ENCODE measurements at regions not wholly inside any gene's neighbourhood (a gene's known extent, or its start where the extent isn't known, plus 50 kb on each side); places are given as distances from the start of the nearest gene placed in this dataset.

- H3K4me3 ChIP-seq (ENCODE audit: low read depth, low read length), result no peak overlapping the region
- DNase-seq (ENCODE audit: low read depth), result no peak
- no peak for TF ChIP-seq CTCF (IDR thresholded peaks at IDR 0.05; ENCODE audit: insufficient read depth, low read depth, low read length, missing control alignments)
Measured at GRCh38 chr2:188089901-188090300, 201.8 kb upstream of the GULP1 start.

GRCh38 chr2:188091220-188091619 lies 200.5 kb upstream of the GULP1 start:
- H3K4me3 ChIP-seq (ENCODE audit: low read depth, low read length), result no peak overlapping the region
- DNase-seq (ENCODE audit: low read depth), result no peak
- TF ChIP-seq CTCF (IDR thresholded peaks at IDR 0.05; ENCODE audit: insufficient read depth, low read depth, low read length, missing control alignments), result no peak

- DNase-seq (ENCODE audit: low read depth), result no peak
- no peak overlapping the region for H3K4me3 ChIP-seq (ENCODE audit: low read depth, low read length)
- no peak for TF ChIP-seq CTCF (IDR thresholded peaks at IDR 0.05; ENCODE audit: insufficient read depth, low read depth, low read length, missing control alignments)
Measured at GRCh38 chr2:188092734-188093133, 198.9 kb upstream of the GULP1 start.

- no peak overlapping the region for H3K4me3 ChIP-seq (ENCODE audit: low read depth, low read length)
Measured at GRCh38 chr2:188096910-188097309, 194.8 kb upstream of the GULP1 start.

GRCh38 chr2:188102881-188103280 lies 188.8 kb upstream of the GULP1 start:
- TF ChIP-seq CTCF (IDR thresholded peaks at IDR 0.05; ENCODE audit: insufficient read depth, low read depth, low read length, missing control alignments), result no peak

More at GRCh38 chr2:188096910-188097309, 194.8 kb upstream of the GULP1 start:
- TF ChIP-seq CTCF (IDR thresholded peaks at IDR 0.05; ENCODE audit: insufficient read depth, low read depth, low read length, missing control alignments), result no peak
- no peak for DNase-seq (ENCODE audit: low read depth)

GRCh38 chr2:188114014-188114413 lies 177.7 kb upstream of the GULP1 start:
- TF ChIP-seq CTCF (IDR thresholded peaks at IDR 0.05; ENCODE audit: insufficient read depth, low read depth, low read length, missing control alignments), result no peak
- no peak for DNase-seq (ENCODE audit: low read depth)
- H3K4me3 ChIP-seq (ENCODE audit: low read depth, low read length), result no peak overlapping the region

More at GRCh38 chr2:188102881-188103280, 188.8 kb upstream of the GULP1 start:
- no peak for DNase-seq (ENCODE audit: low read depth)
- no peak overlapping the region for H3K4me3 ChIP-seq (ENCODE audit: low read depth, low read length)

- no peak for DNase-seq (ENCODE audit: low read depth)
- H3K4me3 ChIP-seq (ENCODE audit: low read depth, low read length), result no peak overlapping the region
- no peak for TF ChIP-seq CTCF (IDR thresholded peaks at IDR 0.05; ENCODE audit: insufficient read depth, low read depth, low read length, missing control alignments)
Measured at GRCh38 chr2:188117706-188118105, 174.0 kb upstream of the GULP1 start.

All from GM12865 (cell line).